Spleen (tissue), 7 donors: ENCODE measurements at regions not wholly inside any gene's neighbourhood (a gene's known extent, or its start where the extent isn't known, plus 50 kb on each side); places are given as distances from the start of the nearest gene placed in this dataset.

Experiments
- CTCF ChIP-seq, 11 experiments: fragments of 200-600 bp in 7 of 11; fragments of 450-650 bp in 4 of 11; sonication (generic) in 4 of 11; IDR thresholded peaks in 8 of 11; conservative IDR thresholded peaks in 3 of 11; 1 replicate in 7 of 11; 2 replicates in 4 of 11; pipeline versions ENCODE4 v1.4.0 to v1.8.0; 2016 to 2021; ENCODE audit warnings: antibody characterized with exemption in 11 of 11, inconsistent platforms in 4 of 11, mild to moderate bottlenecking in 1 of 11
- POLR2A ChIP-seq, 3 donors: fragments of 450-650 bp; IDR thresholded peaks; one replicate each; pipeline ENCODE4 v1.5.1; 2017; ENCODE audit warnings: antibody characterized with exemption in 3 of 3, mild to moderate bottlenecking in 1 of 3
- donor health status: DM: no; HTN: no; CAD: no; lungs with moderate emphysema.
- donor health status: DM: no; HTN: no; CAD: no.
- donor health status: DM: no; HTN: no; CAD: no.

- no peak for TF ChIP-seq POLR2A (IDR thresholded peaks at IDR 0.05)
- no peak for TF ChIP-seq CTCF (IDR thresholded peaks at IDR 0.05 in 8 of 11, conservative IDR thresholded peaks at IDR 0.05 in 3 of 11)
These were observed 88.5 kb upstream of the MNS1 start for GRCh38 chr15:56553486-56553885.
